GM23248 (cell line): ENCODE measurements at regions not wholly inside any gene's neighbourhood (a gene's known extent, or its start where the extent isn't known, plus 50 kb on each side); places are given as distances from the start of the nearest gene placed in this dataset.
"Not testable (repeated sequence)": the region's sequence is repeated elsewhere in the genome, so short reads cannot be mapped to it uniquely, and the experiment has no call there.

Experiments used
- EZH2 ChIP-seq: fragments of 200-600 bp; sonication (generic); IDR thresholded peaks from 2 replicates; pipeline ENCODE4 v1.6.1; 2018; ENCODE audit warnings: antibody characterized with exemption, mild to moderate bottlenecking; ENCODE audit not compliant: insufficient read depth, poor library complexity, severe bottlenecking
- EZH2phosphoT487 ChIP-seq: fragments of 200-600 bp; sonication (generic); IDR thresholded peaks from 2 replicates; pipeline ENCODE4 v1.6.1; 2018; ENCODE audit warnings: antibody characterized with exemption, moderate library complexity, mild to moderate bottlenecking, low read depth; ENCODE audit not compliant: insufficient read depth

DNA sequence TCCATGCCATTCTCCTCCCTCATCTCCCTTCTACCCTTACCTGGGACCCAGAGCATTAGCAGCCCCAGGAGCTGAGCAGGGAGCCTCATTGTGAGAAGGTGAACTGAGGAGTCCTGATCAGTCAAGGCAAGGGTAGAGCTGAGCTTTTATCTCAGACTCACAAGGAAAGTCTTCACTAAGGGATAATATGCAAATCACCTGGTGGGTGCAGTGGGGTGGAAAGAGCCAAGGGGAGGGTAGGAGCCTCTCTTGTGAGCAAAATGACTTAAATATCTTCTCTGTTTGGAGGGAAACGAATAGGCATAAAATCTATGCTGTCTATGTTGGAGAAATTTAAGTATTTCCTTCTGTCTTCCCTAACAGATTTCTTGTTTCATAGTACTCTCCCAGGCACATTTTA lies 554.0 kb downstream of the RPIA start:
- TF ChIP-seq EZH2, EZH2phosphoT487: not testable (repeated sequence)
